NOMO-1 (cell line): ENCODE measurements at regions not wholly inside any gene's neighbourhood (a gene's known extent, or its start where the extent isn't known, plus 50 kb on each side); places are given as distances from the start of the nearest gene placed in this dataset.
"Not testable (repeated sequence)": the region's sequence is repeated elsewhere in the genome, so short reads cannot be mapped to it uniquely, and the experiment has no call there.

ENCODE experiments used
- DNase-seq, 2 experiments: peaks; one replicate each; lab custom pipeline; 2025; ENCODE audit not compliant: unreplicated experiment in 2 of 2; lab: John Stamatoyannopoulos, UW

- not testable (repeated sequence) for DNase-seq
These were observed 355.6 kb downstream of the TMEM121 start for GRCh38 chr14:105882011-105882410.

GRCh38 chr14:105882626-105883025 lies 356.2 kb downstream of the TMEM121 start:
- DNase-seq, result no peak

- no peak for DNase-seq
These were observed 357.0 kb downstream of the TMEM121 start for GRCh38 chr14:105883066-105884005.

- not testable (repeated sequence) for DNase-seq
These were observed 357.9 kb downstream of the TMEM121 start for GRCh38 chr14:105884192-105884807.

- no peak for DNase-seq
These were observed 358.5 kb downstream of the TMEM121 start for GRCh38 chr14:105884808-105885281.

- DNase-seq, result no peak
These were observed 359.4 kb downstream of the TMEM121 start for GRCh38 chr14:105885561-105886320.

- DNase-seq, result not testable (repeated sequence)
These were observed 360.4 kb downstream of the TMEM121 start for GRCh38 chr14:105886791-105887191.

- DNase-seq, result no peak
These were observed 361.3 kb downstream of the TMEM121 start for GRCh38 chr14:105887692-105888091.

GRCh38 chr14:105888151-105888550 lies 361.8 kb downstream of the TMEM121 start:
- no peak for DNase-seq

GRCh38 chr14:105888784-105889665 lies 362.6 kb downstream of the TMEM121 start:
- DNase-seq, result no peak

GRCh38 chr14:105889666-105890473 lies 363.5 kb downstream of the TMEM121 start:
- DNase-seq, result no peak

GRCh38 chr14:105890474-105891220 lies 364.3 kb downstream of the TMEM121 start:
- DNase-seq, result no peak

- no peak for DNase-seq
These were observed 364.8 kb downstream of the TMEM121 start for GRCh38 chr14:105891221-105891602.

- no peak for DNase-seq
These were observed 365.5 kb downstream of the TMEM121 start for GRCh38 chr14:105891631-105892452.

- DNase-seq, result not testable (repeated sequence)
These were observed 366.4 kb downstream of the TMEM121 start for GRCh38 chr14:105892453-105893441.

- not testable (repeated sequence) for DNase-seq
These were observed 367.3 kb downstream of the TMEM121 start for GRCh38 chr14:105893686-105894085.
